ENCODE measurements at regions not wholly inside any gene's neighbourhood (a gene's known extent, or its start where the extent isn't known, plus 50 kb on each side); places are given as distances from the start of the nearest gene placed in this dataset.

DNA sequence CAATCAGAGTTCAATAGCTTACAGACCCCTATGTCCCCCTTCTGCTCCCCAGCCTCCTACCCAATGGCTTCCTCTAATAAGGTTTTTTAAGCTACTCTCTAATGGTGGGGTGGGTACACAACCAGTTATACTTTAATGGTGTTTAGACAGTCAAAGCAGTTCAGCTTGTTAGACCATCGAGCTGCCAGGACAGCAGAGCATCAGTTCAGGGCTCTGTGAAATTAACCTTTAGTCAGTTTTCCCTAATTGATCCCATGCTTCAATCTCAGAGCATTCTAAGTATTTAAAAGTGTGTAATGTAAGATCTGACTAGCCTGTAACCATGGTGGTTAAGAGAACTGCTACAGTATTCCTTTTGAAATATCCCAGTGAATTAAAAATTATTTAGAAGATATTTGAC lies 107.2 kb upstream of the ZNF644 start:
- Mint-ChIP-seq H3K9me3 (peaks cover 0 to 4% (median 0%) of the 10 kb centered on the region in 7 donors), H3K27me3 (no peaks in the 10 kb centered on the region), H3K4me3 (no peak overlapping the region), H3K4me1 (no peaks in the 10 kb centered on the region), H3K36me3 (no peaks in the 10 kb centered on the region), H3K27ac (no peak overlapping the region)
- Histone ChIP-seq H3K4me1 (ENCODE audit: control insufficient read depth, insufficient read depth, low read length, poor library complexity, severe bottlenecking) (no peaks in the 10 kb centered on the region), H3K36me3 (ENCODE audit: control insufficient read depth, insufficient read depth, low read length) (no peaks in the 10 kb centered on the region), H3K27me3 (ENCODE audit: control insufficient read depth, insufficient read depth, low read length) (no peaks in the 10 kb centered on the region), H3K9me3 (ENCODE audit: control insufficient read depth in 2 of 2, low read length in 2 of 2) (no peaks in the 10 kb centered on the region), H3K27ac (ENCODE audit: insufficient read depth, low read length, poor library complexity, severe bottlenecking) (no peak overlapping the region), H3K4me3 (ENCODE audit: low read depth, low read length) (no peak overlapping the region)
- DNase-seq (no peak), ATAC-seq (ENCODE audit: low read depth in 2 of 2) (no peak)

DNA sequence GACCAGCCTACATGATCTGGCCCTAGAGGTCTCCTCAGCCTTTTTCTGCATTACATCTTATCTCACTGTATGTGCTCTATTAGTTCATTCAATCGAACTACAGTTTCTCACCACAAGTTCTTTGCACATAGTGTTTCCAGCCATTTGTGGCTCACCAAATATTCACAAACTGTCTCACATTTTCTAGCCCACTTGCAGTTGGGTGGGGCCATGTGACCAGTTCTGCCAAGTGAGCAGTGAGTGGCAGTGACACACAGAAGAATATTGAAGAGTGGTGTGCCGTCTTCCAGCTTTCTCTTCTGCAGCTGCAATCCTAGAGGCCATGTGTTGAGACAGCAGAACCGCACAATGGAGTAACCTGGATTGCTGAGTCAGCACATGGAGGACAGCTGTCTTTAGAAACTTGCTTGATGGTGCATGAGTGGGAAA lies 103.2 kb upstream of the ZNF644 start:
- Mint-ChIP-seq H3K36me3 (no peaks in the 10 kb centered on the region), H3K27me3 (no peaks in the 10 kb centered on the region), H3K27ac (no peak overlapping the region), H3K9me3 (peaks cover 0 to 1% (median 0%) of the 10 kb centered on the region in 7 donors), H3K4me1 (no peaks in the 10 kb centered on the region), H3K4me3 (no peak overlapping the region)
- no peaks in the 10 kb centered on the region for H3K27me3 ChIP-seq (ENCODE audit: control insufficient read depth, insufficient read depth, low read length)
- H3K36me3 ChIP-seq (ENCODE audit: control insufficient read depth, insufficient read depth, low read length): no peaks in the 10 kb centered on the region
- H3K4me3 ChIP-seq (ENCODE audit: low read depth, low read length): no peak overlapping the region
- no peak overlapping the region for H3K27ac ChIP-seq (ENCODE audit: insufficient read depth, low read length, poor library complexity, severe bottlenecking)
- DNase-seq (peak in 1 of 3 donors; percentile 1), ATAC-seq (ENCODE audit: low read depth in 2 of 2) (no peak)
- H3K4me1 ChIP-seq (ENCODE audit: control insufficient read depth, insufficient read depth, low read length, poor library complexity, severe bottlenecking): no peaks in the 10 kb centered on the region
- no peaks in the 10 kb centered on the region for H3K9me3 ChIP-seq (ENCODE audit: control insufficient read depth in 2 of 2, low read length in 2 of 2)

DNA sequence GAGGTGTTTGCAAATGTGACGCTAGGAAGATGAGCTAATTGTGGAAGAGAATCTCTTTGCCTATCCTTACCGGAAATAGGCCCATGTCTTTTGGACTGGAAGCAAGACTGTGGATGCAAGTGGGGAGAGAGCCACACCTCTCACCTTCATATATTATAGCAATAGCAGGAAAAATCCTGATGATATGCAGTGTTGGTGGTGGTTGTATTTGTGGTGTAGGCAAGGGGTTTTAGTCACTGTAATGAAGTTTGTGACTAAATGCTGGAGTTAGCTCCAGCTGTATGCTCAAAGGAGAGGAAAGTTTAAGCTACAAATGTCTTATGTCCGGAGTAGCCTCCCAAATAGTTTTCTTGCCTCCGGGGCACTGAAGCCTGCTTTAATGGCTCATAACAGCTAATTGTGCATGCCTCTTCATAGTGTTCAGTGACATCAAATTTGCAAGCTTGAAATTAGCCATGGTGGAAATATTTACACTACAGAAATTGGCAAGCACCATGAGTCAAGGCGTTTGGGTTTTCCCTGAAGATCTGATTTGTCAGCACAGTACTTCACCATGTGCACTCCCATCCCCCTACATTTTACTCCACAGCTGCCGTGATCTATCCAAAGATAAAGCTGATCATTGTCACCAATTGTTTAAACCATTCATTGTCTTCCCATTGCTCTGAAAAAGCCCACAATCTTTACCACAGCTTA lies 102.6 kb upstream of the ZNF644 start:
- no peaks in the 10 kb centered on the region for H3K36me3 Mint-ChIP-seq
- no peak overlapping the region for H3K27ac Mint-ChIP-seq
- no peak overlapping the region for H3K4me3 ChIP-seq (ENCODE audit: low read depth, low read length)
- no peak for DNase-seq
- H3K27me3 Mint-ChIP-seq: no peaks in the 10 kb centered on the region
- no peak for ATAC-seq (ENCODE audit: low read depth in 2 of 2)
- H3K4me1 Mint-ChIP-seq: no peaks in the 10 kb centered on the region
- H3K9me3 Mint-ChIP-seq: peaks cover 0 to 1% (median 0%) of the 10 kb centered on the region in 7 donors
- H3K4me3 Mint-ChIP-seq: no peak overlapping the region
- no peak overlapping the region for H3K27ac ChIP-seq (ENCODE audit: insufficient read depth, low read length, poor library complexity, severe bottlenecking)
- H3K4me1 ChIP-seq (ENCODE audit: control insufficient read depth, insufficient read depth, low read length, poor library complexity, severe bottlenecking): no peaks in the 10 kb centered on the region
- H3K27me3 ChIP-seq (ENCODE audit: control insufficient read depth, insufficient read depth, low read length): no peaks in the 10 kb centered on the region
- H3K36me3 ChIP-seq (ENCODE audit: control insufficient read depth, insufficient read depth, low read length): no peaks in the 10 kb centered on the region
- H3K9me3 ChIP-seq (ENCODE audit: control insufficient read depth in 2 of 2, low read length in 2 of 2): no peaks in the 10 kb centered on the region

DNA sequence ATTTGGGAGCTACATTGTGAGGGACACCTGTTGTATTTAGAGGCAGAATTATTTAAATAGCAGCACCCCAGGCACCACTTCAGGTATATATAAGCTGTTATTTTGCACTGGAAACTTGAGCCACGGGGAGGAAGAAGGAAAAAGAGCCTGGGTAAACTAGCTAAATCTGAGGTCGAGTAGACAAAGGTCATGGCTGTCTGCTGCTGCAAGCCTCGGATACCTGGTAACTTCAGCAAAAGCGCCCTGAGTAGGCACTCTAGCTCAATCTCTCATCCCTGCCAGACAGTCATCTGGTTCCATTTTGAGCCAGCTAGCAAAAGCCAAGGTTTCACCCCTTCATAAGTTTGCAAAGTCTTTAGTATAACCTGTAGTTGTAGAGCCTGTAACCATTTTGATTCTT lies 101.9 kb upstream of the ZNF644 start:
- Histone ChIP-seq H3K4me1 (ENCODE audit: control insufficient read depth, insufficient read depth, low read length, poor library complexity, severe bottlenecking) (no peaks in the 10 kb centered on the region), H3K27ac (ENCODE audit: insufficient read depth, low read length, poor library complexity, severe bottlenecking) (no peak overlapping the region), H3K36me3 (ENCODE audit: control insufficient read depth, insufficient read depth, low read length) (no peaks in the 10 kb centered on the region), H3K4me3 (ENCODE audit: low read depth, low read length) (no peak overlapping the region), H3K27me3 (ENCODE audit: control insufficient read depth, insufficient read depth, low read length) (no peaks in the 10 kb centered on the region), H3K9me3 (ENCODE audit: control insufficient read depth in 2 of 2, low read length in 2 of 2) (no peaks in the 10 kb centered on the region)
- H3K4me1 Mint-ChIP-seq: no peaks in the 10 kb centered on the region
- DNase-seq (no peak), ATAC-seq (ENCODE audit: low read depth in 2 of 2) (no peak)
- H3K9me3 Mint-ChIP-seq: peaks cover 0 to 1% (median 0%) of the 10 kb centered on the region in 7 donors
- no peak overlapping the region for H3K27ac Mint-ChIP-seq
- H3K4me3 Mint-ChIP-seq: no peak overlapping the region
- no peaks in the 10 kb centered on the region for H3K27me3 Mint-ChIP-seq
- no peaks in the 10 kb centered on the region for H3K36me3 Mint-ChIP-seq

DNA sequence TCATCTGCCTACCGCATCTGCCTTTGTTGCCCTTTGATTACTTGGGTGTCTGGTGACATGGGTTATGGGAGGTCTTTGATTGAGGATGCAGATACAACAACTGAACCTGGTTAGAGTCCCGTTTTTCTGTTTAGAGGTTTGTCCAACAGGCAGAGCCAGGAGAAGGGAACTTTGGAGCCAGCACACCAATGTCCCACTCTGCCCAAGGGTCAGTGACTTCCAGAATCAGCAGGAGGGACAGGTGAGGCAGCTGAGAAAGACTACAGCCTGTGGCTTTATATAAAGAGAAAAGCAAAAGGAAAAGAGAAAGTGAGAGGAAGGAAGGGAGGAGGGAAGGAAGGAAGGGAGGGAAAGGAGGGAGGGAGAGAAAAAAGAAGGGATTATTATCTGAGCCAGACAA lies 101.5 kb upstream of the ZNF644 start:
- Histone ChIP-seq H3K27ac (ENCODE audit: insufficient read depth, low read length, poor library complexity, severe bottlenecking) (no peak overlapping the region), H3K4me3 (ENCODE audit: low read depth, low read length) (no peak overlapping the region), H3K27me3 (ENCODE audit: control insufficient read depth, insufficient read depth, low read length) (no peaks in the 10 kb centered on the region), H3K4me1 (ENCODE audit: control insufficient read depth, insufficient read depth, low read length, poor library complexity, severe bottlenecking) (no peaks in the 10 kb centered on the region), H3K36me3 (ENCODE audit: control insufficient read depth, insufficient read depth, low read length) (no peaks in the 10 kb centered on the region), H3K9me3 (ENCODE audit: control insufficient read depth in 2 of 2, low read length in 2 of 2) (no peaks in the 10 kb centered on the region)
- DNase-seq (no peak), ATAC-seq (ENCODE audit: low read depth in 2 of 2) (no peak)
- Mint-ChIP-seq H3K9me3 (peaks cover 0 to 1% (median 0%) of the 10 kb centered on the region in 7 donors), H3K4me3 (no peak overlapping the region), H3K27me3 (no peaks in the 10 kb centered on the region), H3K27ac (no peak overlapping the region), H3K36me3 (no peaks in the 10 kb centered on the region), H3K4me1 (no peaks in the 10 kb centered on the region)

DNA sequence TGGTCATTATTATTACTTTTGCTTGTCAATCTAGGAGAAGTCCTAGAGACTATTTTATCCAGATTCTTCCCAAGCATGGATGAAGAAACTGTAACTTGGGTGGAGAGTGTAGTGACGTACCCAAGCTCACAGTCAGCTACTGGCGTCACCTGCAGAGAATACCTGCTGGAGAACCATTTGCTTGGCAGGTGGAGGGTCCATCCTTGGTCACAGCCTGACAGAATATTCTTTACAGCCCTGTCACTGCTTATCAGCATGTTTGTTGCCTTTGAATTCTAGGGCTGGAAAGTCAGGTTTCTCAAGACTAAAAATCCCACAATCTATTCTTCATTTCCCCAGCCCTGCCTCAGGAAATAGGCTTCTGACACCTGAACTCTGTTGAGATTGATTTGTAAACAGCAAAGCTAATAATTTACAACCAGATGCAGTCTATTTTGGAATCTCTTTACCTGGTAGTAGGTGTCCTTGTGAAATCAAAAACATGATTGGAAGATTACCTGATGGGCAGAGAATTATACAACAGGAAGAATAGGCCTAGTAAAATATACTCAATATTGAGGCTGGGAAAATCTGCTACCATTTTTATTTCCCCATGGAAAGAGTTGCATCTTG lies 100.4 kb upstream of the ZNF644 start:
- Histone ChIP-seq H3K27ac (ENCODE audit: insufficient read depth, low read length, poor library complexity, severe bottlenecking) (no peak overlapping the region), H3K27me3 (ENCODE audit: control insufficient read depth, insufficient read depth, low read length) (no peaks in the 10 kb centered on the region), H3K4me1 (ENCODE audit: control insufficient read depth, insufficient read depth, low read length, poor library complexity, severe bottlenecking) (no peaks in the 10 kb centered on the region), H3K9me3 (ENCODE audit: control insufficient read depth in 2 of 2, low read length in 2 of 2) (no peaks in the 10 kb centered on the region), H3K36me3 (ENCODE audit: control insufficient read depth, insufficient read depth, low read length) (no peaks in the 10 kb centered on the region), H3K4me3 (ENCODE audit: low read depth, low read length) (no peak overlapping the region)
- H3K36me3 Mint-ChIP-seq: no peaks in the 10 kb centered on the region
- H3K4me1 Mint-ChIP-seq: no peaks in the 10 kb centered on the region
- H3K27me3 Mint-ChIP-seq: no peaks in the 10 kb centered on the region
- H3K27ac Mint-ChIP-seq: no peak overlapping the region
- H3K9me3 Mint-ChIP-seq: peaks cover 0 to 1% (median 0%) of the 10 kb centered on the region in 7 donors
- H3K4me3 Mint-ChIP-seq: no peak overlapping the region
- ATAC-seq (ENCODE audit: low read depth in 2 of 2): no peak
- no peak for DNase-seq

DNA sequence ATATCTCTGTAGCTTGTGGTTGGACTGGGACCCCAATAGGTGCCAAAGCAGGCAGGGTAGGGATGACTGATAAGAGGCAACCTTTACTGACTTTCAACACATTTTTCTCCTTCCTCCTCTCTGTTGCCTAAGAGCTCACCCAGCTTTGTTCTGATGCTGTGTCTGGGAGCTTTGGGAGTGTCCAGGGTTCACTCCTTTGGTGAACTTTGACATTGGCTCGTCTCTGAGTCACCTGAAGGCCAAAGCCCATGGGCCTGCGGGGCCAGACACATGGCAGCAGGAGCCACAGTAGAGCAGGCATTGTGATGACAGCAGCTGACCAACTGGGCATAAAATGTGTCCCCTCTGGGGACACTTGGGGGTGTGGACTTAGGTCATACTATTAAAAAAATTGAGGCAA lies 99.5 kb upstream of the ZNF644 start:
- no peak for DNase-seq
- no peaks in the 10 kb centered on the region for H3K9me3 ChIP-seq (ENCODE audit: control insufficient read depth in 2 of 2, low read length in 2 of 2)
- no peak overlapping the region for H3K4me3 Mint-ChIP-seq

DNA sequence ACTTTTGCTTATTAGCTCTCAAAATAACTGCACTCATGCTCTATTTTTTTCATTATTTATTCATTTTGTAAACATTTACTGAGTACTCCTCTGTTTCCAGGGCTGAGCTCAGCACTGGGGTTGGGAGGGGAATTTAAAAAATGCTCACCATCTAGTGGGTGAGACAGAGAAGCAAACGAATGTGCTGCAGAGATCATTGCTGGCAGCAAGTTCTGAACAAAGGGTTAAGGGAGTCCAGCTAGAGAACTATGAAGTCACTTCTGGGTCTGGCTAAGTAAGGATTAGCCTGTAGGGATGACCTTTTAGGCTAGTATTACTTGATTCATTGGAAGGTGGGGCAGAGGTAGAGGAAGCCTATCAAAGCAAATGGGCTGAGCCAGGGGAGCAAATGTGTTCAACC lies 99.1 kb upstream of the ZNF644 start:
- H3K27me3 ChIP-seq (ENCODE audit: control insufficient read depth, insufficient read depth, low read length): no peaks in the 10 kb centered on the region
- H3K9me3 ChIP-seq (ENCODE audit: control insufficient read depth in 2 of 2, low read length in 2 of 2): no peaks in the 10 kb centered on the region
- no peak overlapping the region for H3K4me3 ChIP-seq (ENCODE audit: low read depth, low read length)
- H3K4me1 Mint-ChIP-seq: no peaks in the 10 kb centered on the region
- H3K27ac Mint-ChIP-seq: no peak overlapping the region
- no peak overlapping the region for H3K27ac ChIP-seq (ENCODE audit: insufficient read depth, low read length, poor library complexity, severe bottlenecking)
- ATAC-seq (ENCODE audit: low read depth in 2 of 2) (no peak), DNase-seq (no peak)
- H3K9me3 Mint-ChIP-seq: peaks cover 0 to 1% (median 0%) of the 10 kb centered on the region in 7 donors
- H3K27me3 Mint-ChIP-seq: no peaks in the 10 kb centered on the region
- H3K4me3 Mint-ChIP-seq: no peak overlapping the region
- no peaks in the 10 kb centered on the region for H3K4me1 ChIP-seq (ENCODE audit: control insufficient read depth, insufficient read depth, low read length, poor library complexity, severe bottlenecking)
- H3K36me3 Mint-ChIP-seq: no peaks in the 10 kb centered on the region
- H3K36me3 ChIP-seq (ENCODE audit: control insufficient read depth, insufficient read depth, low read length): no peaks in the 10 kb centered on the region

More for the DNA sequence above, 99.5 kb upstream of the ZNF644 start:
- Histone ChIP-seq H3K4me3 (ENCODE audit: low read depth, low read length) (no peak overlapping the region), H3K36me3 (ENCODE audit: control insufficient read depth, insufficient read depth, low read length) (no peaks in the 10 kb centered on the region), H3K4me1 (ENCODE audit: control insufficient read depth, insufficient read depth, low read length, poor library complexity, severe bottlenecking) (no peaks in the 10 kb centered on the region), H3K27me3 (ENCODE audit: control insufficient read depth, insufficient read depth, low read length) (no peaks in the 10 kb centered on the region), H3K27ac (ENCODE audit: insufficient read depth, low read length, poor library complexity, severe bottlenecking) (no peak overlapping the region)
- H3K4me1 Mint-ChIP-seq: no peaks in the 10 kb centered on the region
- H3K36me3 Mint-ChIP-seq: no peaks in the 10 kb centered on the region
- ATAC-seq (ENCODE audit: low read depth in 2 of 2): no peak
- no peaks in the 10 kb centered on the region for H3K27me3 Mint-ChIP-seq
- H3K9me3 Mint-ChIP-seq: peaks cover 0 to 1% (median 0%) of the 10 kb centered on the region in 7 donors
- no peak overlapping the region for H3K27ac Mint-ChIP-seq
